ENCODE measurements at regions not wholly inside any gene's neighbourhood (a gene's known extent, or its start where the extent isn't known, plus 50 kb on each side); places are given as distances from the start of the nearest gene placed in this dataset.

GRCh38 chr19:30647891-30648720 lies 275.9 kb downstream of the ZNF536 start:
- Histone ChIP-seq H3K79me1 (ENCODE audit: low read depth, low read length) (no peaks in the 10 kb centered on the region), H3K23ac (ENCODE audit: insufficient read length) (no peak overlapping the region), H3K18ac (ENCODE audit: extremely low read depth, low read length) (no peak overlapping the region; the same call in 1 of the 2 replicates), H3K79me2 (ENCODE audit: control insufficient read depth in 1 of 2, insufficient read depth in 2 of 2, low read length in 2 of 2) (no peaks in the 10 kb centered on the region), H3K4me1 (replicated peaks in 1 of 4; ENCODE audit: control insufficient read depth in 3 of 4, insufficient read depth in 4 of 4, low read length in 3 of 4) (no peaks in the 10 kb centered on the region; a peak in 1 of 7 replicates), H4K5ac (ENCODE audit: insufficient read length, low read depth, low read length) (no peak overlapping the region), H3K56ac (replicated peaks; ENCODE audit: insufficient read length, low read depth, low read length) (no peak overlapping the region), H3K4me2 (ENCODE audit: insufficient read depth in 1 of 2, low read depth in 2 of 2, low read length in 2 of 2) (no peak overlapping the region), H4K91ac (replicated peaks; ENCODE audit: insufficient read length, low read length) (no peak overlapping the region), H4K8ac (ENCODE audit: extremely low read depth, insufficient read depth, low read length) (no peak overlapping the region), H2BK5ac (ENCODE audit: low read depth, low read length) (no peak overlapping the region), H3K27ac (ENCODE audit: low read depth, low read length) (no peak overlapping the region), H4K20me1 (replicated peaks in 1 of 2; ENCODE audit: control insufficient read depth in 1 of 2, insufficient read depth in 2 of 2, low read length in 2 of 2) (no peaks in the 10 kb centered on the region), H3K9me3 (ENCODE audit: insufficient read depth in 2 of 2, low read depth in 1 of 2, low read length in 1 of 2) (no peaks in the 10 kb centered on the region), H2BK15ac (ENCODE audit: low read length) (peak overlapping the region; percentile 61; the same call in 1 of the 2 replicates), H2AFZ (ENCODE audit: low read length) (no peak overlapping the region), H2BK20ac (ENCODE audit: low read length) (peak overlapping the region; percentile 55; the same call in 1 of the 2 replicates), H3K4ac (replicated peaks; ENCODE audit: insufficient read length, low read depth, low read length) (no peak overlapping the region), H3K23me2 (ENCODE audit: low read depth, low read length) (no peaks in the 10 kb centered on the region), H3K4me3 (ENCODE audit: extremely low read depth in 1 of 4, insufficient read depth in 2 of 4, low read depth in 3 of 4, low read length in 4 of 4) (no peak overlapping the region), H2BK120ac (replicated peaks; ENCODE audit: low read depth, low read length) (no peak overlapping the region), H2BK12ac (ENCODE audit: low read depth, low read length) (0 out of 2 replicates have a peak overlapping the region, but pooled peaks have one; percentile 23), H3K9ac (replicated peaks in 1 of 4; ENCODE audit: extremely low read depth in 1 of 4, low read depth in 3 of 4, low read length in 3 of 4) (no peak overlapping the region), H2AK5ac (ENCODE audit: low read depth, low read length) (0 out of 2 replicates have a peak overlapping the region, but pooled peaks have one; percentile 9), H3K36me3 (ENCODE audit: control insufficient read depth in 2 of 4, insufficient read depth in 4 of 4, low read length in 3 of 4) (no peaks in the 10 kb centered on the region), H3K27me3 (replicated peaks in 1 of 4; ENCODE audit: control insufficient read depth in 3 of 4, extremely low read depth in 1 of 4, insufficient read depth in 3 of 4, low read length in 3 of 4) (no peaks in the 10 kb centered on the region), H3K14ac (ENCODE audit: insufficient read length) (no peak overlapping the region)
- ChIA-PET CTCF (ENCODE audit: partially characterized antibody) (interaction anchor here (1.2 to 2.6 kb wide), 7 partner anchors 18 to 875 kb away, joined by 3 to 8 read pairs (median 4); no protein-coding TSS in a partner anchor), POLR2A (ENCODE audit: partially characterized antibody) (no interaction called here)
- TF ChIP-seq RAD21 (IDR thresholded peaks at IDR 0.05 in 1 of 2, conservative IDR thresholded peaks at IDR 0.05 in 1 of 2; ENCODE audit: low read depth in 2 of 2, low read length in 2 of 2) (peak; percentile 34 to 52; a peak in 3 of 4 replicates), CREB1 (IDR thresholded peaks at IDR 0.05) (no peak), NANOG (IDR thresholded peaks at IDR 0.05; ENCODE audit: insufficient read depth, low read depth, low read length, poor library complexity, severe bottlenecking) (no peak)
- TF ChIP-seq, protein P1, sequence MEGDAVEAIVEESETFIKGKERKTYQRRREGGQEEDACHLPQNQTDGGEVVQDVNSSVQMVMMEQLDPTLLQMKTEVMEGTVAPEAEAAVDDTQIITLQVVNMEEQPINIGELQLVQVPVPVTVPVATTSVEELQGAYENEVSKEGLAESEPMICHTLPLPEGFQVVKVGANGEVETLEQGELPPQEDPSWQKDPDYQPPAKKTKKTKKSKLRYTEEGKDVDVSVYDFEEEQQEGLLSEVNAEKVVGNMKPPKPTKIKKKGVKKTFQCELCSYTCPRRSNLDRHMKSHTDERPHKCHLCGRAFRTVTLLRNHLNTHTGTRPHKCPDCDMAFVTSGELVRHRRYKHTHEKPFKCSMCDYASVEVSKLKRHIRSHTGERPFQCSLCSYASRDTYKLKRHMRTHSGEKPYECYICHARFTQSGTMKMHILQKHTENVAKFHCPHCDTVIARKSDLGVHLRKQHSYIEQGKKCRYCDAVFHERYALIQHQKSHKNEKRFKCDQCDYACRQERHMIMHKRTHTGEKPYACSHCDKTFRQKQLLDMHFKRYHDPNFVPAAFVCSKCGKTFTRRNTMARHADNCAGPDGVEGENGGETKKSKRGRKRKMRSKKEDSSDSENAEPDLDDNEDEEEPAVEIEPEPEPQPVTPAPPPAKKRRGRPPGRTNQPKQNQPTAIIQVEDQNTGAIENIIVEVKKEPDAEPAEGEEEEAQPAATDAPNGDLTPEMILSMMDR (IDR thresholded peaks at IDR 0.05; ENCODE audit: control extremely low read depth in 1 of 3, insufficient read depth in 1 of 3, low read depth in 1 of 3, low read length in 3 of 3): peak; percentile 23 to 38 (median 28); a peak in 3 of 4 replicates
- WGBS, 2 experiments (ENCODE audit: extremely low coverage in 1 of 2, insufficient coverage in 1 of 2, insufficient read length in 1 of 2, insufficient replicate concordance in 2 of 2, low coverage in 1 of 2, low lambda C conversion rate in 2 of 2, missing lambda C conversion rate in 1 of 2): 86% methylated on average over 17 of the region's 19 CpGs; no CpG with 5 or more reads in 1 of the 2 experiments
- DNase-seq (ENCODE audit: low read depth in 1 of 2, low spot score in 2 of 2) (no peak), FAIRE-seq (no peak)
